Mesothelial cell of epicardium (in vitro differentiated cells): ENCODE measurements at regions not wholly inside any gene's neighbourhood (a gene's known extent, or its start where the extent isn't known, plus 50 kb on each side); places are given as distances from the start of the nearest gene placed in this dataset.
A peak's percentile ranks its signal among the peaks of the same experiment; 100 is the strongest.

Experiments
- DNase-seq, 2 experiments: peaks; one replicate each; pipeline ENCODE4 v3.0.0; 2021; ENCODE audit warnings: low spot score in 2 of 2; ENCODE audit not compliant: unreplicated experiment in 2 of 2
- H3K27ac Mint-ChIP-seq: 2 replicates; pipeline ENCODE4 v1.8.0; 2021; ENCODE audit warnings: mixed read lengths
- H3K27me3 Mint-ChIP-seq: 2 replicates; pipeline ENCODE4 v1.8.0; 2021; ENCODE audit warnings: low read depth, mixed read lengths
- H3K36me3 Mint-ChIP-seq: 2 replicates; pipeline ENCODE4 v1.8.0; 2021; ENCODE audit warnings: mixed read lengths
- H3K4me1 Mint-ChIP-seq: 2 replicates; pipeline ENCODE4 v1.8.0; 2021; ENCODE audit warnings: mixed read lengths
- H3K4me3 Mint-ChIP-seq: 2 replicates; pipeline ENCODE4 v1.8.0; 2021; ENCODE audit warnings: mild to moderate bottlenecking, moderate library complexity, mixed read lengths
- H3K9me3 Mint-ChIP-seq: 2 replicates; pipeline ENCODE4 v1.8.0; 2021; ENCODE audit warnings: mixed read lengths
- TF ChIP-seq, protein P1 (sequence below): fragments of 200-600 bp; sonication (generic); IDR thresholded peaks from one replicate; pipeline ENCODE4 v1.5.0; 2021; ENCODE audit warnings: antibody characterized with exemption; ENCODE audit not compliant: unreplicated experiment

DNA sequence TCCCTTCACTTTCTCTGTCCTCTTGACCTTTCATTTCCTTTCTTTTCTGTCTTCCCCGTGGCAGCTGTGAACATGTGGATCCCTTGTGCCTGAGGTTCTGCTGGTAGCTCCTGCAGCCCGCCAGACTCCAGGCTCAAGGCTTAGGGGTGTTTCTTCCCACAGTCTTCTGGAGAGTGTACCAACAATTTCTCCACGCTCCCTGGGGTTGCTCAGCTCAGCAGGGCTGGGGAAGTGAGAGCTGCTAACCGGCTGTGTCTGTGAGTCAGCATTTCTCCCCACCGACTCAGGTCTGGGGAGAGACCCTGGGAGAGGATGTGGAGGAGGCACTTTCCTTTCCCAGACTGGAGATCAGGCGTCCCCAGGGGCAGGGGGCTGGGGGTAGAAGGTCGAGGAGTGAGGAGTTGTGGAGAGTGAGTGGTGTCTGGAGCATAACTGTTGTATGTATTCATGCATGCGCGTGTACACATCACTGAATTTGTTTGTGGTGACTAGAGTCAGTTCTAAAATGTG, 193.6 kb downstream of the KCNRG start:
- Mint-ChIP-seq H3K36me3 (peaks cover 7% of the 10 kb centered on the region), H3K9me3 (peaks cover 24% of the 10 kb centered on the region), H3K27me3 (no peaks in the 10 kb centered on the region), H3K4me1 (peaks cover 12% of the 10 kb centered on the region), H3K27ac (peak overlapping the region; percentile 89), H3K4me3 (peak overlapping the region; percentile 40)
- TF ChIP-seq, protein P1, sequence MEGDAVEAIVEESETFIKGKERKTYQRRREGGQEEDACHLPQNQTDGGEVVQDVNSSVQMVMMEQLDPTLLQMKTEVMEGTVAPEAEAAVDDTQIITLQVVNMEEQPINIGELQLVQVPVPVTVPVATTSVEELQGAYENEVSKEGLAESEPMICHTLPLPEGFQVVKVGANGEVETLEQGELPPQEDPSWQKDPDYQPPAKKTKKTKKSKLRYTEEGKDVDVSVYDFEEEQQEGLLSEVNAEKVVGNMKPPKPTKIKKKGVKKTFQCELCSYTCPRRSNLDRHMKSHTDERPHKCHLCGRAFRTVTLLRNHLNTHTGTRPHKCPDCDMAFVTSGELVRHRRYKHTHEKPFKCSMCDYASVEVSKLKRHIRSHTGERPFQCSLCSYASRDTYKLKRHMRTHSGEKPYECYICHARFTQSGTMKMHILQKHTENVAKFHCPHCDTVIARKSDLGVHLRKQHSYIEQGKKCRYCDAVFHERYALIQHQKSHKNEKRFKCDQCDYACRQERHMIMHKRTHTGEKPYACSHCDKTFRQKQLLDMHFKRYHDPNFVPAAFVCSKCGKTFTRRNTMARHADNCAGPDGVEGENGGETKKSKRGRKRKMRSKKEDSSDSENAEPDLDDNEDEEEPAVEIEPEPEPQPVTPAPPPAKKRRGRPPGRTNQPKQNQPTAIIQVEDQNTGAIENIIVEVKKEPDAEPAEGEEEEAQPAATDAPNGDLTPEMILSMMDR, result no peak
- DNase-seq, result no peak

DNA sequence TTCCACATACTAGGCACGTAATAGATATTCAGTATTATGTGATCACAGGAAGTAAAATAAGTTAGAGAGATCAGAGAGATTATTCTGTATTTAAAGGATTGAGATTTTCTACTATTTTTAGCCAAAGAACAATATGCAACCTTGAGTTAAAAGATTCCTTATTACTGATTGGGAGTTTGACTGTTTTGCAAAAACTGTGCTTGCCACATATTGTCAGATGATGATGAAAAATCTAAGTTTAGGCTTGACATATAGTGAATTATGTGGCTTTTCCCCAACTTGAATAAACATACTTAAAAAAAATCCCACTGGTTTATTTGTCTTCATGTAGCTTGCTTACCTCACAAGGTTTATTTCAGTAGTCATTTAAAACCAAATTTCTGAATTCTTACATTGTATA, 194.4 kb downstream of the KCNRG start:
- DNase-seq, result no peak
- no peak overlapping the region for H3K4me3 Mint-ChIP-seq
- peak overlapping the region; percentile 63 for H3K27ac Mint-ChIP-seq
- peaks cover 12% of the 10 kb centered on the region for H3K4me1 Mint-ChIP-seq
- H3K27me3 Mint-ChIP-seq, result no peaks in the 10 kb centered on the region
- TF ChIP-seq, protein P1, result no peak
- H3K36me3 Mint-ChIP-seq, result peaks cover 11% of the 10 kb centered on the region
- peaks cover 30% of the 10 kb centered on the region for H3K9me3 Mint-ChIP-seq

DNA sequence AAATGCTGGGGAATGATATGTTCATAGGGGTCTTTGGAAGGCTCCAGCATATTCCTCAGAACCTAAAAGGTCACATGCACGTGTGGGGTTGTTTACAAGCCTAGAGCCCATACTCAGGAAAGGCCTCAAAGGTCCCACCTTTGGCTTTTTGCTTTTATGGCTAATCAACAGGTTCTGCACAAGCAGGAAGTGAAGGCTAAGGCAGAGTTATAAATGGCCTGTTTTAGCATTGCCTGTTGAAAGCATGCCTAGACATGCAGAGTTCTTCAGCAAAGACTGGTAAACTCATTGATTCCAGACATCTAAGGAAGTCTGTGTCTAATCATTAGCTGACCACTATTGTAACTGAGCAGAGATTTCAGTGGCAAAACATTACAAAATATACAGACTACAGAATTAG, 198.3 kb downstream of the KCNRG start:
- TF ChIP-seq, protein P1, result no peak
- Mint-ChIP-seq H3K27me3 (no peaks in the 10 kb centered on the region), H3K27ac (no peak overlapping the region), H3K4me3 (no peak overlapping the region), H3K4me1 (peaks cover 9% of the 10 kb centered on the region), H3K36me3 (peaks cover 19% of the 10 kb centered on the region), H3K9me3 (peaks cover 57% of the 10 kb centered on the region)
- DNase-seq, result no peak

DNA sequence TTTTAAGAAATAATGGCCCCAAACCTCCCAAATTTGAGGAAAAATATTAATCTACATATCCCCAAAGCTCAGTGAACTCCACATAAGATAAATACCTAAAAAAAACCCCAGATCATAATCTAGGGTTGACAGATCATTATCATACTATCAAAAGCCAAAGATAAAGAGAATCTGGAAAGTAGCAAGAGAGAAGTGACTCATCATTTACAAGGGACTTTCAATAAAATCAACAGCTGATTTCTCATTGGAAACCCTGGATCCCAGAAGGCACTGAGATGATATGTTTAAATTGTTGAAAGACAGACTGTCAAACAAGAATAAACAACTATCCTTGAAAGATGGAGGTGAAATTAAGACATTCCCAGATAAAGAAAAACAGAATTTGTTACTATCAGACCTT, 199.3 kb downstream of the KCNRG start:
- Mint-ChIP-seq H3K9me3 (peaks cover 57% of the 10 kb centered on the region), H3K4me3 (no peak overlapping the region), H3K4me1 (peaks cover 1% of the 10 kb centered on the region), H3K27ac (no peak overlapping the region), H3K36me3 (peaks cover 19% of the 10 kb centered on the region), H3K27me3 (no peaks in the 10 kb centered on the region)
- no peak for DNase-seq
- TF ChIP-seq, protein P1, result no peak

DNA sequence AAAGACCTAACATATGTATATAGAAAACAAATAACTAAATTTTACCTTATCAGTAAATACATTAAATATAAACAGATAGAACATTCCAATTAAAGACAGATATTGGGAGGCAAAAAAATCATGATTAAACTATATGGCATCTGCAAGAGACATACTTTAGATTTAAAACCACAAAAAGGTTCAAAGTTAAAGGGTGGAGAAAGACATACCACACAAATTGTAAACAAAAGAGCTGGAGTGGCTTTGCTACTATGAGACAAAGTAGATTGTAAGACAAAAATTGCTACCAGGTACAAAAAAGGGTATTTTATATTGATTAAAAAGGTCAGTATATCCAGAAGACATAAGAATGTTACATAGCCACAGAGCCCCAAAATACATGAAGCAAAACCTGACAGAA, 200.2 kb downstream of the KCNRG start:
- no peaks in the 10 kb centered on the region for H3K4me1 Mint-ChIP-seq
- peaks cover 19% of the 10 kb centered on the region for H3K36me3 Mint-ChIP-seq
- H3K27me3 Mint-ChIP-seq, result no peaks in the 10 kb centered on the region
- H3K4me3 Mint-ChIP-seq, result no peak overlapping the region
- TF ChIP-seq, protein P1, result no peak
- peaks cover 57% of the 10 kb centered on the region for H3K9me3 Mint-ChIP-seq
- H3K27ac Mint-ChIP-seq, result no peak overlapping the region
- no peak for DNase-seq

DNA sequence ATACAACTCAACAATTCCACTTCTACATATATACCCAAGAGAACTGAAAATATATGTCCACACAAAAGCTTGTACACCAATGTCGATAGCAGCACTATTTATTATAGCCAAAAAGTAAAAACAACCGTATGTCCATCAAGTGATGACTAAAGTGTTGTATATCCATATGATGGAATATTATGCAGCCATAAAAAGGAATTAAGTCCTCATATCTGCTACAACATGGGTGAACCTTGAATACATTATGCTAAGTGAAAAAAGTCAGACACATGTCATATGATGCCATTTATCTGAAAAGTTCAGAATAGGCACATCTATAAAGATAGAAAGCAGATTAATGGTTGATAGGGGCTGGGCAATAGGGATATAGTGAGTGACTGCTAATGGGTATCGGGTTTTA, 204.5 kb downstream of the KCNRG start:
- Mint-ChIP-seq H3K4me1 (peaks cover 8% of the 10 kb centered on the region), H3K9me3 (peaks cover 25% of the 10 kb centered on the region), H3K36me3 (peaks cover 7% of the 10 kb centered on the region), H3K4me3 (no peak overlapping the region), H3K27ac (no peak overlapping the region), H3K27me3 (no peaks in the 10 kb centered on the region)
- TF ChIP-seq, protein P1, result no peak
- no peak for DNase-seq
